A673 (cell line): ENCODE measurements at regions not wholly inside any gene's neighbourhood (a gene's known extent, or its start where the extent isn't known, plus 50 kb on each side); places are given as distances from the start of the nearest gene placed in this dataset.

ENCODE experiments used
- BruUV-seq: library from RNA; stranded (reverse); fragments of 400-500 nt; replicated peaks from 2 replicates; lab custom pipeline; 2021; lab: Mats Ljungman, UMichigan
- CTCF ChIA-PET: fragments of 300-600 bp; sonication (Branson Sonifier 250); formaldehyde crosslinking; loops from one replicate; lab custom pipeline; 2022; ENCODE audit warnings: antibody characterized with exemption; lab: Charles Lee
- POLR2A ChIA-PET: fragments of 300-600 bp; sonication (Branson Sonifier 250); formaldehyde crosslinking; loops from one replicate; lab custom pipeline; 2022; ENCODE audit warnings: antibody characterized with exemption; ENCODE audit not compliant: low non-redundant PET; lab: Charles Lee
- DNase-seq: peaks from one replicate; pipeline ENCODE4 v3.0.0-alpha.2; 2015; ENCODE audit warnings: low spot score
- H3K27ac ChIP-seq: fragments of 200-600 bp; sonication (generic); 2 replicates; pipeline ENCODE4 v1.5.1; 2016; ENCODE audit warnings: mixed run types, low read depth, mild to moderate bottlenecking, mixed read lengths, antibody characterized with exemption, low read length; ENCODE audit not compliant: poor library complexity, severe bottlenecking
- H3K27me3 ChIP-seq: fragments of 200-600 bp; sonication (generic); replicated peaks from 2 replicates; pipeline ENCODE4 v1.6.1; 2017; ENCODE audit warnings: mixed run types, low read depth, mild to moderate bottlenecking, mixed read lengths, antibody characterized with exemption, low read length; ENCODE audit not compliant: insufficient read depth, poor library complexity
- H3K36me3 ChIP-seq: fragments of 200-600 bp; sonication (generic); 2 replicates; pipeline ENCODE4 v1.6.1; 2016; ENCODE audit warnings: mixed run types, mild to moderate bottlenecking, mixed read lengths, antibody characterized with exemption, low read length; ENCODE audit not compliant: insufficient read depth, poor library complexity, severe bottlenecking
- H3K4me1 ChIP-seq: fragments of 200-600 bp; sonication (generic); 2 replicates; pipeline ENCODE4 v1.6.1; 2017; ENCODE audit warnings: mixed run types, mild to moderate bottlenecking, mixed read lengths, antibody characterized with exemption, low read length; ENCODE audit not compliant: insufficient read depth, poor library complexity, severe bottlenecking
- H3K4me3 ChIP-seq: fragments of 200-600 bp; sonication (generic); 2 replicates; pipeline ENCODE4 v1.5.1; 2016; ENCODE audit warnings: low read depth, mixed run types, mild to moderate bottlenecking, mixed read lengths, low read length; ENCODE audit not compliant: poor library complexity, severe bottlenecking
- H3K9me3 ChIP-seq: fragments of 200-600 bp; sonication (generic); 2 replicates; pipeline ENCODE4 v1.6.1; 2016; ENCODE audit warnings: mixed run types, low read depth, mild to moderate bottlenecking, mixed read lengths, antibody characterized with exemption, low read length; ENCODE audit not compliant: poor library complexity, severe bottlenecking
- EZH2 ChIP-seq: fragments of 200-600 bp; sonication (generic); IDR thresholded peaks from 2 replicates; pipeline ENCODE4 v1.6.1; 2017; ENCODE audit warnings: borderline replicate concordance, low read depth, mild to moderate bottlenecking, mixed read lengths, antibody characterized with exemption, low read length; ENCODE audit not compliant: poor library complexity, severe bottlenecking
- intact Hi-C: fragments of 100-400 bp; cut with micrococcal nuclease; formaldehyde crosslinking; loops from one replicate; pipeline ENCODE4 v1.10.0; 2022; ENCODE audit not compliant: unreplicated experiment
- TF ChIP-seq, protein P1 (sequence below): fragments of 300-800, 200-600 bp; sonication (generic); conservative IDR thresholded peaks from 2 replicates; pipeline ENCODE4 v1.5.1; 2017; ENCODE audit warnings: low read depth, mild to moderate bottlenecking, antibody characterized with exemption, low read length, moderate library complexity, mixed read lengths

DNA sequence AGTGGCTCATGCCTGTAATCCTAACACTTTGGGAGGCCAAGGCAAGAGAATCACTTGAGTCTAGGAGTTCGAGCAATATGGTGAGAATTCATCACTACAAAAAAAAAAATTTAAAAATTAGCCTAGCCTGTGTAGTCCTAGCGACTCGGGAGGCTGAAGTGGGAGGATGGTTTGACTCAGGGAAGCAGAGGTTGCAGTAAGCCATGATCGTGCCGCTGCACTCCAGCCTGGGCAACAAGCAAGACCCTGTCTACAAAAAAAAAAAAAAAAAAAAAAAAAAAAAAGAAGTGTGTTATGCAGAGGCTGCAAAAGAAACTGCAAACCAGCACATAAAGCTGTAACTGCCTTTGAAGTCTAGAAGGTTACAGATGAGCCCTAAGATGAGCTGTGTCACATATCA, 116.9 kb upstream of the SLC1A3 start:
- ChIA-PET POLR2A (no interaction called here), CTCF (no interaction called here)
- peaks cover 9% of the 10 kb centered on the region for H3K4me1 ChIP-seq
- H3K4me3 ChIP-seq: no peak overlapping the region
- BruUV-seq: no TSS peak
- no peaks in the 10 kb centered on the region for H3K27me3 ChIP-seq
- TF ChIP-seq, protein P1, sequence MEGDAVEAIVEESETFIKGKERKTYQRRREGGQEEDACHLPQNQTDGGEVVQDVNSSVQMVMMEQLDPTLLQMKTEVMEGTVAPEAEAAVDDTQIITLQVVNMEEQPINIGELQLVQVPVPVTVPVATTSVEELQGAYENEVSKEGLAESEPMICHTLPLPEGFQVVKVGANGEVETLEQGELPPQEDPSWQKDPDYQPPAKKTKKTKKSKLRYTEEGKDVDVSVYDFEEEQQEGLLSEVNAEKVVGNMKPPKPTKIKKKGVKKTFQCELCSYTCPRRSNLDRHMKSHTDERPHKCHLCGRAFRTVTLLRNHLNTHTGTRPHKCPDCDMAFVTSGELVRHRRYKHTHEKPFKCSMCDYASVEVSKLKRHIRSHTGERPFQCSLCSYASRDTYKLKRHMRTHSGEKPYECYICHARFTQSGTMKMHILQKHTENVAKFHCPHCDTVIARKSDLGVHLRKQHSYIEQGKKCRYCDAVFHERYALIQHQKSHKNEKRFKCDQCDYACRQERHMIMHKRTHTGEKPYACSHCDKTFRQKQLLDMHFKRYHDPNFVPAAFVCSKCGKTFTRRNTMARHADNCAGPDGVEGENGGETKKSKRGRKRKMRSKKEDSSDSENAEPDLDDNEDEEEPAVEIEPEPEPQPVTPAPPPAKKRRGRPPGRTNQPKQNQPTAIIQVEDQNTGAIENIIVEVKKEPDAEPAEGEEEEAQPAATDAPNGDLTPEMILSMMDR: no peak
- TF ChIP-seq EZH2: no peak
- no peaks in the 10 kb centered on the region for H3K9me3 ChIP-seq
- no peak overlapping the region for H3K27ac ChIP-seq
- intact Hi-C loops: no loop called here
- H3K36me3 ChIP-seq: no peaks in the 10 kb centered on the region
- no peak for DNase-seq

DNA sequence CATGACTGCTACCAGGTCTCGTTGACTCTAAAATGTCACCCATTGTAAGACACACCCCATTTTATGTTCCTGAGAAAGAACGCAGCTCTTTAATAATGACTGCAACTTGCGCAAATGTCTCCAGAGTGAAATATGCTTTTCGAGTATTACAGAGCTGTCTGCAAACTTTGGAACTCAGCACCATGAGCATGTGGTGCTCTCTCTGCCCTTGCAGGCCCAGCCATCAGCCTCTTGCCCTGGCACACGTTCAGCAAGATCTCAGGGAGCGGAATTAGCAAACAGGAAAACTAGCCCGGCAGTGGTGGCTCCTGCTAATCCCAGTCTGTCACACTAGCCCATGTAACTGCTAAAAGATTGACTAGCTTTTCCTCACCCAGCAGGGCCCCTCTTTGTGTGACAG, 114.5 kb upstream of the SLC1A3 start:
- DNase-seq: peak; percentile 59
- ChIA-PET POLR2A (no interaction called here), CTCF (no interaction called here)
- H3K36me3 ChIP-seq: no peaks in the 10 kb centered on the region
- no peak overlapping the region for H3K4me3 ChIP-seq
- no peak overlapping the region for H3K27ac ChIP-seq
- H3K27me3 ChIP-seq: no peaks in the 10 kb centered on the region
- TF ChIP-seq, protein P1: no peak
- no peak for TF ChIP-seq EZH2
- H3K9me3 ChIP-seq: no peaks in the 10 kb centered on the region
- intact Hi-C loops: no loop called here
- peaks cover 25% of the 10 kb centered on the region for H3K4me1 ChIP-seq
- BruUV-seq: no TSS peak

DNA sequence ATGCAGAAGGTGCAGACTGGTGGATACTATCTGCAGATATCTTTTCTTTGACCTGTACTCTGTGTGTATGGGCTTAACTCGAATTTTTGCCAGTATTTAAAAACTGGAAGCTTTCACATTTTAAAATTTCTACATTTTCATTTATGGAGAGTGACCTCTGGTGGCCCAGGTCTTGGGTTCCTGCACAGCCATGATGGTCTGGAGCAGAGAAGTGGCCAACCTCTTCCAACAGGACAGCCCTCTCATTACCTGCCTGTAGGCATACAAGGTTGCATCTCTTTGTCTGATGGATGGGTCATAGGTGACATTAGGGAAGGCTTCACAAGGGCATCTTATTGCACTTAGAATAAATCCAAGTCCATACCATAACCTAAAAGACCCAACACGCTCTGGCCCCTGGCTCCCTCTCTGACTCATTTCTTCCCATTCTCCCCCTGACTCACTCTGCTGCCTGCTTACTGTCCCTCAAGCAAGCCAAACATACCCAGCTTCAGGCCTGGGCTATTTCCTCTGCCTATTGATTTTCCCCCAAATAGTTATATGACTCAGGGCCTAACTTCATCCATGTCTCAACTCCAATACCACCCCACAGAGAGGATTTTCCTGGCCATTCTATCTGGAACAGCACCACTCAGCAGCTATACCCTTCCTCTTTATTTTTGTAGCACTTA, 113.3 kb upstream of the SLC1A3 start:
- no peak overlapping the region for H3K4me3 ChIP-seq
- no TSS peak for BruUV-seq
- intact Hi-C loops: no loop called here
- peaks cover 33% of the 10 kb centered on the region for H3K4me1 ChIP-seq
- no peak for TF ChIP-seq EZH2
- TF ChIP-seq, protein P1: no peak
- peaks cover 3% of the 10 kb centered on the region for H3K27me3 ChIP-seq
- no peaks in the 10 kb centered on the region for H3K9me3 ChIP-seq
- ChIA-PET POLR2A (no interaction called here), CTCF (no interaction called here)
- no peaks in the 10 kb centered on the region for H3K36me3 ChIP-seq
- no peak for DNase-seq
- H3K27ac ChIP-seq: no peak overlapping the region
